ENCODE measurements at regions not wholly inside any gene's neighbourhood (a gene's known extent, or its start where the extent isn't known, plus 50 kb on each side); places are given as distances from the start of the nearest gene placed in this dataset.

DNA sequence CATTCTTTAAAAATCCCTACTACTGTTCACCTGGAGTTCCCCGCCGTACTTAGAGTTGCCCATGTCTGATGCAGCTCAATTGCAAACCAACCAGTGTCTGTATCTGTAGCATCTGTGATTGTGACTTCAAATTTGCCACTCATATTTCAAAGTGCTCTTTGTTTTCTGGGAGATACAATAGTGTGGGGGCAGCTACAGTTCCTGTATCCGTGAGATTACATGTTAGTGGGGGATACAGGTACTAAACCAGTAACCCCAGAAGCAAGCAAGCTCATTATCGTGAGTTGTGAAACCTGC, 140.9 kb downstream of the ANKRD60 start:
- DNase-seq: peak; percentile 25

- peak; percentile 55 for DNase-seq
These were observed 141.5 kb downstream of the ANKRD60 start for GRCh38 chr20:58086763-58087561.

GRCh38 chr20:58084966-58085365, 143.5 kb downstream of the ANKRD60 start:
- no peak for DNase-seq

- DNase-seq: no peak
These were observed 143.9 kb downstream of the ANKRD60 start for GRCh38 chr20:58084566-58084965.

DNA sequence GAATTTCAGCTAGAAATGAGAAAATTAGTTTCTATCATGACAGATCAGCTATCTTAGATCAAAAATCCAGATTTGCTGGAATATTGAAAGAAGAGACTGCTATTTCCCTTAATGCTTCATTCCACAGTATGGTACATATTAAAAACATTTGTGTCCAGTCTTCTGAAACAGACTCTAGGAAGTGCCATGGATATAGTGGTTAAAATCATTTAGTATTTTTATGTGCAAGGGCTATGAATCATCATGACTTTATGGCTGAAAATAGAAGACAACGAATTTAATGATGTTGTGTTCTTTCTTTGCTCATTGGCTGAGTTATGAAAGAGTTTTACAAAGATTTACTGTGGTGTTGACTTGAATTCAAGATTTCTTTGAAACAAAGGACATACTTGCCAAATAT, 146.6 kb downstream of the ANKRD60 start:
- no peak for DNase-seq

GRCh38 chr20:58078741-58079522, 149.5 kb downstream of the ANKRD60 start:
- DNase-seq: no peak

GRCh38 chr20:58077282-58077681, 151.2 kb downstream of the ANKRD60 start:
- no peak for DNase-seq

- DNase-seq: no peak
These were observed 152.0 kb downstream of the ANKRD60 start for GRCh38 chr20:58076405-58076804.

- DNase-seq: no peak
These were observed 152.7 kb downstream of the ANKRD60 start for GRCh38 chr20:58075586-58076345.

- no peak for DNase-seq
These were observed 154.3 kb downstream of the ANKRD60 start for GRCh38 chr20:58073945-58074856.

DNA sequence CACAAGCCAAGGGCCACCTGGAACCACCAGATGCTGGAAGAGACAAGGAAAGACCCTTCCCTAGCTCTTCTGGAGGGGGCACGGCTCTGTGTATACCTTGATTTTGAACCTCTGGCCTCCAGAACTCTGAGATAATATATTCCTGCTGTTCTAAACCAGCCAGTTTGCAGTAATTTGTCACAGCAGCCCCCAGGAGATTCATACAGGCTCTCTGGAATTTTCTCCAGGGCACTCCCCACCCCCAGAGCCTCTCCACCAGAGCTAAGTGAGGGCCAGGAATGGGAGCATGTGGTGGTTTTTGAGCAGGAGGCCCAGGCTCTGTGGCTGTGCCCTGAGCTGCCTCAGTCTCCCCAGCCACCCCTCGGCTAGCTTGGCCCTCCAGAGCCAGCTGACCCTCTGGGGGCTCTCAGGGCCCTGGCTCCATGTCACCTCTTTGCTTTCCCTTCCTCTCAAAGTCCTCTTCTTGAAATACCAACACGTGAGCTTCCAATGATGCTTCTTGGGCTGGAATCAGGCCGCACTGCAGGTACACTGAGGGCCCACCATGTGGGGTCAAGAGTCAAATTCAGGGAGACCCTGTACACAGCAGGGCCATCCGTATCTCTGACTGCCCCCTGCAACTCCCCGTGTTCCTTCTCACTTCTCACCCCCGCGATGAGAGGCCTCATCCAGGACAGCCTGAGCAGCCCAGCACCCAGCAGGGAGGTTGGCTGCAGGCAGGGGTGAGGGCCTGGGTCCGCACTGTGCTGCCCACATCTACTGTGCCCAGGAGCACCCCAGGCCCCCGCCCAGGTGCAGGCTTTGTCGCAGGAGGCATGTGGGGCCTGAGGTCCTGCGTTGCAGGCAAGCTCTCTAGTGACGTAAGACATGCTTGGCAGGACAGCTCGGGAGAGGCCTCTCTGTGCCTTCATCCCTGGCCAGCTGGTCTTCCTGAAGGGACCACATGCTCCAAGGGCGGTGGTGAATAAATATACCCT, 155.5 kb downstream of the ANKRD60 start:
- DNase-seq: no peak

DNA sequence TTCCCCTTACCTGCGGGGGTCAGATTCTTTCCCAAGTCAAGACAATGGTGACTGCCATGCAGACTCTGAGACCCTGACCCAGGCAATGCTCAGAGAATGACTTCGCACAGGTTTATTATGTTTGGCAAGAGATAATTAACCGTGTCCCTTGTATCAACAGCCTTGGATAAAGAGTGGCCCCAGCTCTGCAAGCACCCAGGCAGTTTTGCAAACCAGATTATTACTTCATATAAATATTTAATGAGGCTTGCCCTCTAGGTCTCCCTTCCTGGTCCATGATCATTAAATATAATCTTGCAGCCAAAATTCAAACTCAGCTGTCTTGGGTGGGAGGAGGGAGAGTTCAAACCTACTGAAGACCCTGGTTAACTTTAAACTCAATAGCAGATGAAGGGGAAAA, 156.5 kb downstream of the ANKRD60 start:
- DNase-seq: no peak

GRCh38 chr20:58071298-58071697, 157.2 kb downstream of the ANKRD60 start:
- DNase-seq: no peak

DNA sequence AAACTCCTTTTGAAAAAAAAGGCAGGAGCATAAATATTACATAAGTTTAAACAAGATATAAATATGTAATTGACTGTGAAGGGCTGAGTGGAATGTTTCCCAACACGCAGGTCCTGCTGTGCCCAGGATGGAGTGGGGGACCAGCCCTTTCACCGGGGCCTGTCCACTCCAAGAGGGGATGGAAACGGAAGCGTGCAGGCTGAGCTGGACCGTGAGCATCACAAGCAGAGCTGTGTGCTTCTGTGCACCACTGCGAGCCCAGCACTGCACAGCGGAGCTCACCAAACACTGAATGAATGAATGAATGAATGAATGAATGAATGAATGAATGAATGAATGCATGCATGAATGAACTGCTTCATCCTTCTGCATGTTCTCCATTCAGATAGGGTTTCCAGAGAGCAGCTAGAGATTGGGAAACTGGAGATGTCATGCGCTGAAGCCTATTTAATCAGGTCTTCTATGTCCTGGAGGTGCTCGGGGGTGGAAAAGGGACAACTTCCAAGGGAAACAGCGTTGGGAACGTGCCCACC, 157.7 kb downstream of the ANKRD60 start:
- DNase-seq: no peak

DNA sequence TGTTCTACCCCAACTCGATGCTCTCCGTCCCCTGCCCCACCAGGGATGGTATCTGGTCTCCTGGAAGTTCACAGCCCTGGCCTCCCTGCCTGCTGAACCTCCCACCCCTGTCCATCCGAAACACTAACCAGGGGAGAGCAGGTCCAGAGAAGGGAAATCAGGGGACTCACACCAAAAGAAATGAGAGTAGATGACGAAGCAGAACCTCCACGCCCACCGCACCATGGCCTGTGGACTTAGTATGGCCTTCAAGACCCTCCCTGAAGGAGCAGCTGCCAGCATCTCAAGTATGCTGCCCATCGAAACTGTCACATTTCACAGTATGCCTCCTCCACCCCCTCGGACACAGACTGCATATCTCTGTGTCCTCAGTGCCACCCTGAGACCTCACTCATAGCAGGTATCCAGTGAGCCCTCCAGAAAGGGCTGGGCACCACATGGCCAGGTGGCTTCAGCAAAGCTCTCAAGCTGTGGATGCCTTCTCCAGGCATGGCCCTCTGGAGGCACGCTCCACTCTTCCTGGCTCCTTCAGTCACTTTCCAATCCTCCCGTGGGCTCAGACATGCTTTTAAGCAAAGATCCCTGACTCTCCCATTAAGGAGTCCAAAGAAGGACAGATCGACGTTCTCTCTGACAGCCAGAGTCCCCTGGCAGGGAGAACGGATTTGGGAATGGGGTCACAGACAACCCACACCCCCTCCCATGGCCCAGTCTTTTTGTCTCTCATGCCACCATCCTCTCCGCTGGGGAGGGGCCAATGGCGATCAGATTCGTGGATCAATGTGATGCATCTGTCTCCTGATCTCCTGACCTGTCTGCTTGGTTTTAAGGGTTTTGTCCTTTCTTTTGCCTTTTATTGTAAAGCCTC, 158.4 kb downstream of the ANKRD60 start:
- DNase-seq: no peak

- no peak for DNase-seq
These were observed 159.2 kb downstream of the ANKRD60 start for GRCh38 chr20:58069207-58069606.

- no peak for DNase-seq
These were observed 162.7 kb downstream of the ANKRD60 start for GRCh38 chr20:58065508-58066361.

DNA sequence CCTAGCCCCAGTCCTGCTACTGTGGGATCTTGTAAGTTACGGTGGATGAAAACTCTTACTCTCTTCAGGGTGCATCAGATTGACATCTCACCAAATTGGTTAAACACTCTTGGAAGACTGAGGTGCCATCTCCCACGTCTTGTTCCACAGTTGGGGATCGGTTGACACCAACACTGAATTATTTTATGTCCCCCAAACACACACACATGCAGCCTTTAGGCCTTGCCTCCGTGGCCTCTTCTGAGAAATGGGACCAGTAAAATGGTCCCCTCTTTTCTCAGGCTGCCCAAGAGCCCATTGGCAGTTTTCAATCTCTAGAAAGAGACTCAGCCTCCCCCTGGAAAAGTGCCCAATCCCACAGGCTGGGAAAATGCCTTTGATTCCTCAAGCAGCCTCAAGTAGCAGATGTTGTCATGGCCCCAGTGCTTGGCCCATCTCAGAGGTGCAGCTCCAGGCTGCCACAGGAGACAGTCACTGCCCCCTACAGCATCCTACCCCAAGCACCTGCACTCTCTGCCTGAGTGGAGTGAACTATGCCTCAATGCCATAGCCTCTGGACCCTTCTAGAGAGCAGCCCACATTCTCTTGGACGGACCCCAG, 163.9 kb downstream of the ANKRD60 start:
- no peak for DNase-seq

DNA sequence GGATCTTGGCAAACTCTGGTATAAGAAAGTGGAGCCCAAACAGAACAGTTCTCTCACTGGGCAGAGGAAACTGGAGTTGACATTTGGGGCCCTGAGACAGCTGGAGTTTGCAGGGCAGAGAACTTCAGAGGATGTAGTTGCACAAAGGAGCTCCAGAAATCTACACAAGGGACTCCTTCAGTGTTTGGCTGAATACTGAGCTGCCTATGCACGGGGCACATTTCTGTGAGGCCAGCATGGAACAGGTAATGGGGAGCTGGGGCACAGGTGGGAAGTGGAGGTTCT, 169.3 kb downstream of the ANKRD60 start:
- DNase-seq: no peak
